Left lung (tissue), 4 donors: ENCODE measurements at regions not wholly inside any gene's neighbourhood (a gene's known extent, or its start where the extent isn't known, plus 50 kb on each side); places are given as distances from the start of the nearest gene placed in this dataset.

Source experiments
- ATAC-seq: fragments of 200-7000 bp; cut with Tn5 transposase; one replicate; pipeline ENCODE4 v1.9.1; 2020; ENCODE audit warnings: moderate library complexity
- DNase-seq, 4 donors: peaks; one replicate each; pipeline ENCODE4 v3.0.0-alpha.2; 2013 to 2020
- H3K27ac ChIP-seq, 2 donors: fragments of 200-600 bp; sonication (generic) in 1 of 2; one replicate each; pipeline versions ENCODE4 v1.5.0 to v1.8.0; 2020 to 2021
- H3K27me3 ChIP-seq, 2 donors: fragments of 200-600 bp; sonication (generic) in 1 of 2; one replicate each; pipeline versions ENCODE4 v1.5.0 to v1.8.0; 2020 to 2021
- H3K36me3 ChIP-seq, 2 donors: fragments of 200-600 bp; sonication (generic) in 1 of 2; one replicate each; pipeline versions ENCODE4 v1.5.0 to v1.8.0; 2020 to 2021
- H3K4me1 ChIP-seq, 2 donors: fragments of 200-600 bp; one replicate each; pipeline ENCODE4 v1.8.0; 2021
- H3K4me3 ChIP-seq, 2 donors: fragments of 200-600 bp; sonication (generic) in 1 of 2; one replicate each; pipeline versions ENCODE4 v1.5.0 to v1.8.0; 2020 to 2021; ENCODE audit warnings: mild to moderate bottlenecking in 1 of 2
- H3K9me3 ChIP-seq, 2 donors: fragments of 200-600 bp; sonication (generic) in 1 of 2; one replicate each; pipeline versions ENCODE4 v1.5.0 to v1.8.0; 2020 to 2021
- CTCF ChIP-seq, 2 donors: fragments of 200-600 bp; sonication (generic) in 1 of 2; IDR thresholded peaks; one replicate each; pipeline versions ENCODE4 v1.5.0 to v1.8.0; 2021; ENCODE audit warnings: antibody characterized with exemption in 2 of 2
- intact Hi-C, 2 donors: fragments of 100-400 bp; cut with DNase I; formaldehyde crosslinking; loops; one replicate each; pipeline versions ENCODE4 v1.11.2 to v1.14.2; 2022
- donor health status: DM: no; HTN: yes; CAD: no.
- donor health status: DM: no; HTN: no; CAD: no.

- no peaks in the 10 kb centered on the region for H3K4me1 ChIP-seq
- intact Hi-C loops, result no loop called here
- no peaks in the 10 kb centered on the region for H3K9me3 ChIP-seq
- H3K27me3 ChIP-seq, result peaks cover 0 to 17% of the 10 kb centered on the region in 2 donors
- H3K4me3 ChIP-seq, result no peak overlapping the region
- DNase-seq (no peak), ATAC-seq (no peak)
- no peaks in the 10 kb centered on the region for H3K36me3 ChIP-seq
- TF ChIP-seq CTCF (IDR thresholded peaks at IDR 0.05), result no peak
- no peak overlapping the region for H3K27ac ChIP-seq
These were observed 175.4 kb downstream of the SNX10 start for GRCh38 chr7:26467104-26467503.

GRCh38 chr7:26467541-26467940, 175.9 kb downstream of the SNX10 start:
- intact Hi-C loops, result no loop called here

GRCh38 chr7:26468625-26469024, 177.0 kb downstream of the SNX10 start:
- Histone ChIP-seq H3K27me3 (peaks cover 0 to 17% of the 10 kb centered on the region in 2 donors), H3K36me3 (no peaks in the 10 kb centered on the region), H3K4me1 (no peaks in the 10 kb centered on the region), H3K27ac (no peak overlapping the region), H3K4me3 (no peak overlapping the region), H3K9me3 (no peaks in the 10 kb centered on the region)
- ATAC-seq, result no peak
- no peak for DNase-seq
- TF ChIP-seq CTCF (IDR thresholded peaks at IDR 0.05), result no peak
- intact Hi-C loops, result no loop called here

More at GRCh38 chr7:26467541-26467940, 175.9 kb downstream of the SNX10 start:
- no peak for ATAC-seq
- H3K4me3 ChIP-seq, result no peak overlapping the region
- peaks cover 0 to 17% of the 10 kb centered on the region in 2 donors for H3K27me3 ChIP-seq
- H3K36me3 ChIP-seq, result no peaks in the 10 kb centered on the region
- DNase-seq, result no peak
- TF ChIP-seq CTCF (IDR thresholded peaks at IDR 0.05), result no peak
- no peaks in the 10 kb centered on the region for H3K9me3 ChIP-seq
- H3K27ac ChIP-seq, result no peak overlapping the region
- no peaks in the 10 kb centered on the region for H3K4me1 ChIP-seq

GRCh38 chr7:26469188-26469587, 177.5 kb downstream of the SNX10 start:
- no peak for DNase-seq

GRCh38 chr7:26470691-26471090, 179.0 kb downstream of the SNX10 start:
- Histone ChIP-seq H3K27ac (no peak overlapping the region), H3K4me1 (no peaks in the 10 kb centered on the region), H3K27me3 (peaks cover 0 to 17% of the 10 kb centered on the region in 2 donors), H3K4me3 (no peak overlapping the region), H3K36me3 (no peaks in the 10 kb centered on the region), H3K9me3 (no peaks in the 10 kb centered on the region)
- intact Hi-C loops, result no loop called here
- TF ChIP-seq CTCF (IDR thresholded peaks at IDR 0.05), result no peak
- DNase-seq (no peak), ATAC-seq (no peak)

More at GRCh38 chr7:26469188-26469587, 177.5 kb downstream of the SNX10 start:
- ATAC-seq, result no peak
- H3K4me3 ChIP-seq, result no peak overlapping the region
- H3K9me3 ChIP-seq, result no peaks in the 10 kb centered on the region
- intact Hi-C loops, result no loop called here
- H3K4me1 ChIP-seq, result no peaks in the 10 kb centered on the region
- H3K36me3 ChIP-seq, result no peaks in the 10 kb centered on the region
- H3K27ac ChIP-seq, result no peak overlapping the region
- TF ChIP-seq CTCF (IDR thresholded peaks at IDR 0.05), result no peak
- H3K27me3 ChIP-seq, result peaks cover 0 to 17% of the 10 kb centered on the region in 2 donors
